ENCODE measurements at regions not wholly inside any gene's neighbourhood (a gene's known extent, or its start where the extent isn't known, plus 50 kb on each side); places are given as distances from the start of the nearest gene placed in this dataset.

DNA sequence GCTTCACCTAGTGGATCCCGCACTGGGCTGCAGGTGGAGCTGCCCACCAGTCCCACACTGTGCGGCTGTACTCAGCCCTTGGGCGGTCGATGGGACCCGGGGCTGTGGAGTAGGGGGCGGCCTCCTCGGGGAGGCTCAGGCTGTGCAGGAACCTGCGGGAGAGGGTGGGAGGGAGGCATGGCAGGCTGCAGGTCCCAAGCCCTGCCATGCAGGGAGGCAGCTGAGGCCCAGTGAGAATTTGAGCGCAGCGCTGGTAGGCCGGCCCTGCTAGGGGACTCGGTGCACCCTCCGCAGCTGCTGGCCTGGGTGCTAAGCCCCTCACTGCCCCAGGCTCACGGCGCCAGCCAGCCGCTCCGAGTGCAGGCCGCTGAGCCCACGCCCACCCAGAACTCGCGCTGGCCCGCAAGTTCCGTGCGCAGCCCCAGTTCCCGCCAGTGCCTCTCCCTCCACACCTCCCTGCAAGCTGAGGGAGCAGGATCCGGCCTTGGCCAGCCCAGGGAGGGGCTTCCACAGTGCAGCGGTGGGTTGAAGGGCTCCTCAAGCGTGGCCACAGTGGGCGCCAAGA lies 1407.6 kb downstream of the EPHA7 start:
- no peak for ATAC-seq (ENCODE audit: low FRiP score)

DNA sequence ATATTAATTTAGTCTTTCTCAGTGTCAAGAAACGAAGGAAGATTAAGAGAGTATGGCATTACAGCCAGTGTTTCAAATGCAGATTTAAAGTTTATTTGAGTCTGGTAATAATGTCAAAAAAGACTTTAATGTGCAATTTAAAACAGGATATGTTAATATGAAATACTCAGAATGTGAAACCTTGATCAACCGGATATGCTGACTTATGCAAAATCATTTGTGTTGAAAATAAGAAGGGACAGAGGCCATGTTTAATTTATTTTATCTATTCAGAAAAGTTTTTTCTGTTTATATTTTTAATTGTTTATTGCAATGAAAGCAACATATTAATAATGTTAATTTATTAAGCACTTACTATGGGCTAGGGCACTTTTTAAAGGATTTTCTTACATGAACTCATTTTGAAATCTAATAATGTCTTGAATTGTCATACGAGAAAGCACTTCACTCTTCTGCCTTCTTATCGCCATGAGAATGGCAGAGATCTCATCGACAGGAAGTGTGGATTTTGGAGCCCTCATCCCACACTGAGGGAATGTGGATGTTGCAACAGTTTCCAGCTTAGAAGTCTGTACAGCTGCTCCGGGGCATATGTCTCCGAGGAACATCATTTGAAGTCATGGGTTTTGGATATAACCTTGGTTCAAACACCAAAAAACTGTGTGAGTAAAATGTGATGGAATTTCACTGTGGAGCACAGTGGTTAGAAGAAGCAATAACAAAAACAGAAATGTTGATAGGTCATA lies 1410.4 kb downstream of the EPHA7 start:
- TF ChIP-seq, protein P1, sequence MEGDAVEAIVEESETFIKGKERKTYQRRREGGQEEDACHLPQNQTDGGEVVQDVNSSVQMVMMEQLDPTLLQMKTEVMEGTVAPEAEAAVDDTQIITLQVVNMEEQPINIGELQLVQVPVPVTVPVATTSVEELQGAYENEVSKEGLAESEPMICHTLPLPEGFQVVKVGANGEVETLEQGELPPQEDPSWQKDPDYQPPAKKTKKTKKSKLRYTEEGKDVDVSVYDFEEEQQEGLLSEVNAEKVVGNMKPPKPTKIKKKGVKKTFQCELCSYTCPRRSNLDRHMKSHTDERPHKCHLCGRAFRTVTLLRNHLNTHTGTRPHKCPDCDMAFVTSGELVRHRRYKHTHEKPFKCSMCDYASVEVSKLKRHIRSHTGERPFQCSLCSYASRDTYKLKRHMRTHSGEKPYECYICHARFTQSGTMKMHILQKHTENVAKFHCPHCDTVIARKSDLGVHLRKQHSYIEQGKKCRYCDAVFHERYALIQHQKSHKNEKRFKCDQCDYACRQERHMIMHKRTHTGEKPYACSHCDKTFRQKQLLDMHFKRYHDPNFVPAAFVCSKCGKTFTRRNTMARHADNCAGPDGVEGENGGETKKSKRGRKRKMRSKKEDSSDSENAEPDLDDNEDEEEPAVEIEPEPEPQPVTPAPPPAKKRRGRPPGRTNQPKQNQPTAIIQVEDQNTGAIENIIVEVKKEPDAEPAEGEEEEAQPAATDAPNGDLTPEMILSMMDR (IDR thresholded peaks at IDR 0.05): no peak
- DNase-seq (ENCODE audit: low spot score) (no peak), ATAC-seq (ENCODE audit: low FRiP score) (no peak)

More for the DNA sequence above, 1407.6 kb downstream of the EPHA7 start:
- DNase-seq (ENCODE audit: low spot score): no peak
- TF ChIP-seq, protein P1 (IDR thresholded peaks at IDR 0.05): no peak

DNA sequence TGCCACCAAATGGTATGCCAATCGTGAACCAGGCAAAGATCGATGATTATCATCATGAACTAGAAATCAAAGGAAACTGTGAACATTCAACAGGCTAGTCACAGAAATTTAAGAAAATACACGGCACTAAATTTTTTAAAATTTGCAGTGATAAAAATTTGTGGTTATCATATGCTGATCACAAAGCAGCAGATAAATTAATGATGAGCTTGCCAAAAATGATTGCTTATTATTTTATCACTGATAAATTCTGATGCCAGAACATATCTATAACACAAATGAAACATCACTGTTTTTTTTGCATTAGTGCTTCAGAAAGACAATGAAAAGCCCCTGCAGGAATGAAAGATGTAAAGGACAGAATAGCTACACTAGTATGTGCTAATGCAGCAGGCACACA lies 1413.2 kb upstream of the MAP3K7 start:
- TF ChIP-seq, protein P1 (IDR thresholded peaks at IDR 0.05): no peak
- no peak for DNase-seq (ENCODE audit: low spot score)
- no peak for ATAC-seq (ENCODE audit: low FRiP score)

DNA sequence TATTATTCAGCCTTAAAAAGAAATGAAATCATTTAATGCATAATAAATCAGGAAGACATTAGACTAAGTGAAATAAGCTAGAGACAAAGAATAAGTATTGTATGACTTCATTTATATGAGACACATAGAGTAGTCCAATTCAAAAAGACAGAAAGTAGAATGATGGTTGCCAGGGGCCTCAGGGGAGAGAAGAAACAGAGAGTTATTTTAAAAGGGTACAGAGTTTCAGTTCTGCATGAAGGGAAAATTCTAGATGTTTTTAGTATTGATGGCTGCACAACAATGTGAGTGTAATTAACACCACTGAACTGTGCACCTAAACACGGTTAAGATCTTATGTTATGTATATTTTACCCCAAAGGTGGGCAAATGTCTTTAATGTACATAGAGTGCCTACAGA lies 1407.9 kb upstream of the MAP3K7 start:
- ATAC-seq (ENCODE audit: low FRiP score) (no peak), DNase-seq (ENCODE audit: low spot score) (no peak)
- TF ChIP-seq, protein P1 (IDR thresholded peaks at IDR 0.05): no peak

DNA sequence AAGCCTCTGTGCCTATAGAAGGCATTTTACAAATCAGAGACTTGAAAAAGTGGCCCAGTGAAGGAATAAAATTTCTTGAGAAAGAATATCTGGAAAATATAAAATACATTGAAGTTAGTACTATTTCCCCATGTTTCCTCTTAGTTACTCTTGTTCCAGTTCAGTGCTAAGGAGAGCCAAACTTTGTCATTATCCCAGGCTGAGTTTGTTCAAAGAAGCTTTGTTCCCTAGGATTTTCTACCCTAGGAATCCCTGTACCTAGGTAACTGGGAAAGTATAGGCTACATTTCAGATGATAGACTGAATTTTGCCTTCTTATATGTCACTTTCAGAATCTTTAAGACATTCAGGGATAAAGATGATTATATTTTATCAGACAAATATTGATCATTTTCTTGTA lies 1395.7 kb upstream of the MAP3K7 start:
- DNase-seq (ENCODE audit: low spot score) (no peak), ATAC-seq (ENCODE audit: low FRiP score) (no peak)
- TF ChIP-seq, protein P1 (IDR thresholded peaks at IDR 0.05): no peak

DNA sequence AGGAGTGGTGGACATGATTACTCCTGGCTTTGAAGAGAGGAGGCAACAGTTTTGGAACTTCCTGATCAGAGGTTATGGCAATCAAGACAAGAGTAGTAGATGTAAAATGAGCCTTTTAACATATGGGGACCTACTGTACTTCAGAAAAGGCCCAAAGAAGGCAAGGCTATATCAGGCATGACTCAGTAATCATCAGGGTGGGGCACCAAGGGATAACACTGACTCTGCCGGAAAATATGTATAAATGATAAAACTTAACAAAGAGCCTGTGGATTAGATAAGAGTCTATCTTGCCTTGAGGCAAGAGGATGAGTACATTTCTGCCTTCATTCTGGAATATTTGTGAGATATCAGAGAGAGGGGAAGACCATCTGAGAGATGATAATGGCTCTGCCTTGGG lies 1389.9 kb upstream of the MAP3K7 start:
- no peak for ATAC-seq (ENCODE audit: low FRiP score)
- TF ChIP-seq, protein P1 (IDR thresholded peaks at IDR 0.05): no peak
- DNase-seq (ENCODE audit: low spot score): no peak

DNA sequence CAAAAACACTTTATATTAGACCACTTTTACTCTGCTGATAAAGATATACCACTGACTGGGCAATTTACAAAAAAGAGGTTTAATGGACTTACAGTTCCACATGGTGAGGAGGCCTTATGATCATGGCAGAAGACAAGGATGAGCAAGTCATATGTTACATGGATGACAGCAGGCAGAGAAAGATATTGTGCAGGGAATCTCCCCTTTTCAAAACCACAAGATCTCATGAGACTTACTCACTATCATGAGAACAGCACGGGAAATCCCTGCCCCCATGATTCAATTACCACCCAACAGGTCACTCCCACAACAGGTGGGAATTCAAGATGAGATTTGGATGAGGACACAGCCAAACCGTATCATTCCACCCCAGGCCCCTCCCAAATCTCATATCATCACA lies 1383.8 kb upstream of the MAP3K7 start:
- TF ChIP-seq, protein P1 (IDR thresholded peaks at IDR 0.05): no peak
- no peak for DNase-seq (ENCODE audit: low spot score)
- ATAC-seq (ENCODE audit: low FRiP score): no peak
